ENCODE measurements at regions not wholly inside any gene's neighbourhood (a gene's known extent, or its start where the extent isn't known, plus 50 kb on each side); places are given as distances from the start of the nearest gene placed in this dataset.
A peak's percentile ranks its signal among the peaks of the same experiment; 100 is the strongest.

DNA sequence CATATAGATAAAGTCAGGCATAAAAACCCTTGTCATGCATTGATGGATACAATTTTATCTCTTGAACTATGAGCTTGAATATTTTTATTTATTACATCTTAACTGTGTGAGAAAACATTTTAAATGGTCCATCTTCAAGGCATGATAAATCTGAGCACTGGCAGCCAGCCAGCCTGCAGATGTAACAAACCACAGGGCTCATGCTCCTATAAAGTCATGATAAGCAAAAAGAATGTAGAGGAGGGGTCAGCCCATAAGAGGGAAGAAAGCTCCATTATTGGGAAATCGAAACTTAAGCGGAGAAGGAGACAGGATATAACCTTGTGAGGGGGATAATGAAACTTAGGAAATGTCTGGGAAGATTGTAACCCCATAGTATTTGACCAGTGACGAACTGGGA lies 839.0 kb downstream of the LRRIQ3 start:
- DNase-seq (ENCODE audit: low spot score) = no peak
- H3K79me2 ChIP-seq (replicated peaks; ENCODE audit: insufficient read depth) = no peaks in the 10 kb centered on the region
- no peak overlapping the region for H3K4me3 ChIP-seq
- peak overlapping the region; percentile 19; the same call in 1 of the 2 replicates for H2AFZ ChIP-seq
- H3K27me3 Mint-ChIP-seq (ENCODE audit: insufficient read depth, low read depth, poor library complexity) = no peaks in the 10 kb centered on the region
- H3F3A ChIP-seq (replicated peaks; ENCODE audit: low read depth) = no peaks in the 10 kb centered on the region
- H3K4me1 ChIP-seq (ENCODE audit: insufficient read depth) = no peaks in the 10 kb centered on the region
- no peak overlapping the region for H3K4me3 Mint-ChIP-seq
- no peaks in the 10 kb centered on the region for H3K36me3 ChIP-seq (ENCODE audit: insufficient read depth)
- H3K27me3 ChIP-seq (ENCODE audit: insufficient read depth) = no peaks in the 10 kb centered on the region
- no peak overlapping the region for H3K27ac ChIP-seq (ENCODE audit: low read depth)
- no peak overlapping the region for H3K27ac Mint-ChIP-seq
- H3K36me3 Mint-ChIP-seq (ENCODE audit: low read depth) = no peaks in the 10 kb centered on the region
- TF ChIP-seq, protein P1, sequence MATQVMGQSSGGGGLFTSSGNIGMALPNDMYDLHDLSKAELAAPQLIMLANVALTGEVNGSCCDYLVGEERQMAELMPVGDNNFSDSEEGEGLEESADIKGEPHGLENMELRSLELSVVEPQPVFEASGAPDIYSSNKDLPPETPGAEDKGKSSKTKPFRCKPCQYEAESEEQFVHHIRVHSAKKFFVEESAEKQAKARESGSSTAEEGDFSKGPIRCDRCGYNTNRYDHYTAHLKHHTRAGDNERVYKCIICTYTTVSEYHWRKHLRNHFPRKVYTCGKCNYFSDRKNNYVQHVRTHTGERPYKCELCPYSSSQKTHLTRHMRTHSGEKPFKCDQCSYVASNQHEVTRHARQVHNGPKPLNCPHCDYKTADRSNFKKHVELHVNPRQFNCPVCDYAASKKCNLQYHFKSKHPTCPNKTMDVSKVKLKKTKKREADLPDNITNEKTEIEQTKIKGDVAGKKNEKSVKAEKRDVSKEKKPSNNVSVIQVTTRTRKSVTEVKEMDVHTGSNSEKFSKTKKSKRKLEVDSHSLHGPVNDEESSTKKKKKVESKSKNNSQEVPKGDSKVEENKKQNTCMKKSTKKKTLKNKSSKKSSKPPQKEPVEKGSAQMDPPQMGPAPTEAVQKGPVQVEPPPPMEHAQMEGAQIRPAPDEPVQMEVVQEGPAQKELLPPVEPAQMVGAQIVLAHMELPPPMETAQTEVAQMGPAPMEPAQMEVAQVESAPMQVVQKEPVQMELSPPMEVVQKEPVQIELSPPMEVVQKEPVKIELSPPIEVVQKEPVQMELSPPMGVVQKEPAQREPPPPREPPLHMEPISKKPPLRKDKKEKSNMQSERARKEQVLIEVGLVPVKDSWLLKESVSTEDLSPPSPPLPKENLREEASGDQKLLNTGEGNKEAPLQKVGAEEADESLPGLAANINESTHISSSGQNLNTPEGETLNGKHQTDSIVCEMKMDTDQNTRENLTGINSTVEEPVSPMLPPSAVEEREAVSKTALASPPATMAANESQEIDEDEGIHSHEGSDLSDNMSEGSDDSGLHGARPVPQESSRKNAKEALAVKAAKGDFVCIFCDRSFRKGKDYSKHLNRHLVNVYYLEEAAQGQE (IDR thresholded peaks at IDR 0.05; ENCODE audit: unreplicated experiment) = no peak
- TF ChIP-seq, protein P2, sequence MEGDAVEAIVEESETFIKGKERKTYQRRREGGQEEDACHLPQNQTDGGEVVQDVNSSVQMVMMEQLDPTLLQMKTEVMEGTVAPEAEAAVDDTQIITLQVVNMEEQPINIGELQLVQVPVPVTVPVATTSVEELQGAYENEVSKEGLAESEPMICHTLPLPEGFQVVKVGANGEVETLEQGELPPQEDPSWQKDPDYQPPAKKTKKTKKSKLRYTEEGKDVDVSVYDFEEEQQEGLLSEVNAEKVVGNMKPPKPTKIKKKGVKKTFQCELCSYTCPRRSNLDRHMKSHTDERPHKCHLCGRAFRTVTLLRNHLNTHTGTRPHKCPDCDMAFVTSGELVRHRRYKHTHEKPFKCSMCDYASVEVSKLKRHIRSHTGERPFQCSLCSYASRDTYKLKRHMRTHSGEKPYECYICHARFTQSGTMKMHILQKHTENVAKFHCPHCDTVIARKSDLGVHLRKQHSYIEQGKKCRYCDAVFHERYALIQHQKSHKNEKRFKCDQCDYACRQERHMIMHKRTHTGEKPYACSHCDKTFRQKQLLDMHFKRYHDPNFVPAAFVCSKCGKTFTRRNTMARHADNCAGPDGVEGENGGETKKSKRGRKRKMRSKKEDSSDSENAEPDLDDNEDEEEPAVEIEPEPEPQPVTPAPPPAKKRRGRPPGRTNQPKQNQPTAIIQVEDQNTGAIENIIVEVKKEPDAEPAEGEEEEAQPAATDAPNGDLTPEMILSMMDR (conservative IDR thresholded peaks at IDR 0.05; ENCODE audit: low read depth in 2 of 2) = no peak
- TF ChIP-seq EZH2 (IDR thresholded peaks at IDR 0.05; ENCODE audit: low read depth, unreplicated experiment) (no peak), JUNB (IDR thresholded peaks at IDR 0.05; ENCODE audit: unreplicated experiment) (no peak), POLR2AphosphoS5 (IDR thresholded peaks at IDR 0.05; ENCODE audit: low read depth) (no peak), NANOG (IDR thresholded peaks at IDR 0.05; ENCODE audit: borderline replicate concordance) (no peak), CREB1 (CRISPR knock-in tag; IDR thresholded peaks at IDR 0.05; ENCODE audit: low read depth) (no peak), ZNF331 (CRISPR knock-in tag; IDR thresholded peaks at IDR 0.05; ENCODE audit: low read depth) (no peak), ZNF114 (CRISPR knock-in tag; IDR thresholded peaks at IDR 0.05) (no peak)
- TF ChIP-seq, protein P3, sequence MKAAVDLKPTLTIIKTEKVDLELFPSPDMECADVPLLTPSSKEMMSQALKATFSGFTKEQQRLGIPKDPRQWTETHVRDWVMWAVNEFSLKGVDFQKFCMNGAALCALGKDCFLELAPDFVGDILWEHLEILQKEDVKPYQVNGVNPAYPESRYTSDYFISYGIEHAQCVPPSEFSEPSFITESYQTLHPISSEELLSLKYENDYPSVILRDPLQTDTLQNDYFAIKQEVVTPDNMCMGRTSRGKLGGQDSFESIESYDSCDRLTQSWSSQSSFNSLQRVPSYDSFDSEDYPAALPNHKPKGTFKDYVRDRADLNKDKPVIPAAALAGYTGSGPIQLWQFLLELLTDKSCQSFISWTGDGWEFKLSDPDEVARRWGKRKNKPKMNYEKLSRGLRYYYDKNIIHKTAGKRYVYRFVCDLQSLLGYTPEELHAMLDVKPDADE (IDR thresholded peaks at IDR 0.05) = no peak
- TF ChIP-seq, protein P4, sequence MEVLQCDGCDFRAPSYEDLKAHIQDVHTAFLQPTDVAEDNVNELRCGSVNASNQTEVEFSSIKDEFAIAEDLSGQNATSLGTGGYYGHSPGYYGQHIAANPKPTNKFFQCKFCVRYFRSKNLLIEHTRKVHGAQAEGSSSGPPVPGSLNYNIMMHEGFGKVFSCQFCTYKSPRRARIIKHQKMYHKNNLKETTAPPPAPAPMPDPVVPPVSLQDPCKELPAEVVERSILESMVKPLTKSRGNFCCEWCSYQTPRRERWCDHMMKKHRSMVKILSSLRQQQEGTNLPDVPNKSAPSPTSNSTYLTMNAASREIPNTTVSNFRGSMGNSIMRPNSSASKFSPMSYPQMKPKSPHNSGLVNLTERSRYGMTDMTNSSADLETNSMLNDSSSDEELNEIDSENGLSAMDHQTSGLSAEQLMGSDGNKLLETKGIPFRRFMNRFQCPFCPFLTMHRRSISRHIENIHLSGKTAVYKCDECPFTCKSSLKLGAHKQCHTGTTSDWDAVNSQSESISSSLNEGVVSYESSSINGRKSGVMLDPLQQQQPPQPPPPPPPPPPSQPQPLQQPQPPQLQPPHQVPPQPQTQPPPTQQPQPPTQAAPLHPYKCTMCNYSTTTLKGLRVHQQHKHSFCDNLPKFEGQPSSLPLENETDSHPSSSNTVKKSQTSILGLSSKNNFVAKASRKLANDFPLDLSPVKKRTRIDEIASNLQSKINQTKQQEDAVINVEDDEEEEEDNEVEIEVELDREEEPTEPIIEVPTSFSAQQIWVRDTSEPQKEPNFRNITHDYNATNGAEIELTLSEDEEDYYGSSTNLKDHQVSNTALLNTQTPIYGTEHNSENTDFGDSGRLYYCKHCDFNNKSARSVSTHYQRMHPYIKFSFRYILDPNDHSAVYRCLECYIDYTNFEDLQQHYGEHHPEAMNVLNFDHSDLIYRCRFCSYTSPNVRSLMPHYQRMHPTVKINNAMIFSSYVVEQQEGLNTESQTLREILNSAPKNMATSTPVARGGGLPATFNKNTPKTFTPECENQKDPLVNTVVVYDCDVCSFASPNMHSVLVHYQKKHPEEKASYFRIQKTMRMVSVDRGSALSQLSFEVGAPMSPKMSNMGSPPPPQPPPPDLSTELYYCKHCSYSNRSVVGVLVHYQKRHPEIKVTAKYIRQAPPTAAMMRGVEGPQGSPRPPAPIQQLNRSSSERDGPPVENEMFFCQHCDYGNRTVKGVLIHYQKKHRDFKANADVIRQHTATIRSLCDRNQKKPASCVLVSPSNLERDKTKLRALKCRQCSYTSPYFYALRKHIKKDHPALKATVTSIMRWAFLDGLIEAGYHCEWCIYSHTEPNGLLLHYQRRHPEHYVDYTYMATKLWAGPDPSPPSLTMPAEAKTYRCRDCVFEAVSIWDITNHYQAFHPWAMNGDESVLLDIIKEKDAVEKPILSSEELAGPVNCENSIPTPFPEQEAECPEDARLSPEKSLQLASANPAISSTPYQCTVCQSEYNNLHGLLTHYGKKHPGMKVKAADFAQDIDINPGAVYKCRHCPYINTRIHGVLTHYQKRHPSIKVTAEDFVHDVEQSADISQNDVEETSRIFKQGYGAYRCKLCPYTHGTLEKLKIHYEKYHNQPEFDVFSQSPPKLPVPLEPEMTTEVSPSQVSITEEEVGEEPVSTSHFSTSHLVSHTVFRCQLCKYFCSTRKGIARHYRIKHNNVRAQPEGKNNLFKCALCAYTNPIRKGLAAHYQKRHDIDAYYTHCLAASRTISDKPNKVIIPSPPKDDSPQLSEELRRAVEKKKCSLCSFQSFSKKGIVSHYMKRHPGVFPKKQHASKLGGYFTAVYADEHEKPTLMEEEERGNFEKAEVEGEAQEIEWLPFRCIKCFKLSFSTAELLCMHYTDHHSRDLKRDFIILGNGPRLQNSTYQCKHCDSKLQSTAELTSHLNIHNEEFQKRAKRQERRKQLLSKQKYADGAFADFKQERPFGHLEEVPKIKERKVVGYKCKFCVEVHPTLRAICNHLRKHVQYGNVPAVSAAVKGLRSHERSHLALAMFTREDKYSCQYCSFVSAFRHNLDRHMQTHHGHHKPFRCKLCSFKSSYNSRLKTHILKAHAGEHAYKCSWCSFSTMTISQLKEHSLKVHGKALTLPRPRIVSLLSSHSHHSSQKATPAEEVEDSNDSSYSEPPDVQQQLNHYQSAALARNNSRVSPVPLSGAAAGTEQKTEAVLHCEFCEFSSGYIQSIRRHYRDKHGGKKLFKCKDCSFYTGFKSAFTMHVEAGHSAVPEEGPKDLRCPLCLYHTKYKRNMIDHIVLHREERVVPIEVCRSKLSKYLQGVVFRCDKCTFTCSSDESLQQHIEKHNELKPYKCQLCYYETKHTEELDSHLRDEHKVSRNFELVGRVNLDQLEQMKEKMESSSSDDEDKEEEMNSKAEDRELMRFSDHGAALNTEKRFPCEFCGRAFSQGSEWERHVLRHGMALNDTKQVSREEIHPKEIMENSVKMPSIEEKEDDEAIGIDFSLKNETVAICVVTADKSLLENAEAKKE (CRISPR knock-in tag; IDR thresholded peaks at IDR 0.05) = no peak
- H3K4me2 ChIP-seq = no peak overlapping the region
- no peaks in the 10 kb centered on the region for H3K4me1 Mint-ChIP-seq
- ATAC-seq = no peak
- no peaks in the 10 kb centered on the region for H3K9me3 Mint-ChIP-seq
- no peaks in the 10 kb centered on the region for H3K9me2 ChIP-seq (ENCODE audit: insufficient read depth)
- no peaks in the 10 kb centered on the region for H4K20me1 ChIP-seq (replicated peaks; ENCODE audit: insufficient read depth)

All from GM23338 (cell line).